ENCODE measurements at regions not wholly inside any gene's neighbourhood (a gene's known extent, or its start where the extent isn't known, plus 50 kb on each side); places are given as distances from the start of the nearest gene placed in this dataset.
A peak's percentile ranks its signal among the peaks of the same experiment; 100 is the strongest.
"Not testable (repeated sequence)": the region's sequence is repeated elsewhere in the genome, so short reads cannot be mapped to it uniquely, and the experiment has no call there.

DNA sequence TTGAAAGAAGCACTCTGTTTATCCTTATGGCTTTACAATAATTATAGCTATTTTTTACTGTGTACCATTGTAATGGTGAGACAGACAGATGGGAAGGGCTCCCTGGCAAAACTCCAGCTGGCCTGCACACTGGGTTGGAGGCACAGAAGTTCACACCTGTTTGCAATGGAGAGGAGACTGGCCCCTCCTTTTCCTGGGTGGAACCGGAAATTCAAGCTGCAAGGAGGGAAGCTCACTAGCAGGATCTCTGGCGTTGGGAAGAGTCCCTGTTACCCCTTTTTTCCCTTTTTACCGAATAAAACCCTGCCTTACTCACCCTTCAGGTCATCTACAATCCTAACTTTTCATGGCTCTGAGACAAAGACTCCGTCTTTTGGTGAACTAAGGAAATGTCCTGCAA is 100.3 kb upstream of the TFPI start:
- Mint-ChIP-seq H3K9me3 (ENCODE audit: unreplicated experiment) (no peaks in the 10 kb centered on the region), H3K27ac (ENCODE audit: unreplicated experiment) (no peak overlapping the region), H3K27me3 (ENCODE audit: unreplicated experiment) (no peaks in the 10 kb centered on the region), H3K4me1 (ENCODE audit: unreplicated experiment) (no peaks in the 10 kb centered on the region), H3K4me3 (ENCODE audit: unreplicated experiment) (no peak overlapping the region), H3K36me3 (ENCODE audit: unreplicated experiment) (no peaks in the 10 kb centered on the region)
- TF ChIP-seq, protein P1, sequence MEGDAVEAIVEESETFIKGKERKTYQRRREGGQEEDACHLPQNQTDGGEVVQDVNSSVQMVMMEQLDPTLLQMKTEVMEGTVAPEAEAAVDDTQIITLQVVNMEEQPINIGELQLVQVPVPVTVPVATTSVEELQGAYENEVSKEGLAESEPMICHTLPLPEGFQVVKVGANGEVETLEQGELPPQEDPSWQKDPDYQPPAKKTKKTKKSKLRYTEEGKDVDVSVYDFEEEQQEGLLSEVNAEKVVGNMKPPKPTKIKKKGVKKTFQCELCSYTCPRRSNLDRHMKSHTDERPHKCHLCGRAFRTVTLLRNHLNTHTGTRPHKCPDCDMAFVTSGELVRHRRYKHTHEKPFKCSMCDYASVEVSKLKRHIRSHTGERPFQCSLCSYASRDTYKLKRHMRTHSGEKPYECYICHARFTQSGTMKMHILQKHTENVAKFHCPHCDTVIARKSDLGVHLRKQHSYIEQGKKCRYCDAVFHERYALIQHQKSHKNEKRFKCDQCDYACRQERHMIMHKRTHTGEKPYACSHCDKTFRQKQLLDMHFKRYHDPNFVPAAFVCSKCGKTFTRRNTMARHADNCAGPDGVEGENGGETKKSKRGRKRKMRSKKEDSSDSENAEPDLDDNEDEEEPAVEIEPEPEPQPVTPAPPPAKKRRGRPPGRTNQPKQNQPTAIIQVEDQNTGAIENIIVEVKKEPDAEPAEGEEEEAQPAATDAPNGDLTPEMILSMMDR (IDR thresholded peaks at IDR 0.05) = no peak
- no peak for DNase-seq (ENCODE audit: extremely low spot score, unreplicated experiment)

DNA sequence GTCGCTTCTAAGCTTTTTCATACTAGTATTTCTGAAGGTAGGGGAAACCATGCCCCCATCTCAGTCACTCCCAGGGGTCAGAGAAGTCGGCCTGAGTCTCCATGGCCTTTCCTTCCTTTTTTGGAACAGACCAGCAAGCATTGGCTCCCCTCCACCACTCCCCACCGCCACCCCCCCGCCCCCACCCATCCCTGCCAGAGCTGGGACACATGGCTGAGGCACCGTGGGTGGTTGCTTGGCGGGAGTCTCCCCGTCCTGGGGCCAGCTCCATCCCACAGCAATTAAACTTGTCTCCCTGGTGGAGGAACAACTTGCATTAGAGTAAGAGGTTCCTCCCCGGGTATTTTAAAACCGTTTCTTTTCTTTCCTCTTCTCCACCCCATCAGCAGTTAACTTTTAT is 100.8 kb upstream of the TFPI start:
- Mint-ChIP-seq H3K27me3 (ENCODE audit: unreplicated experiment) (no peaks in the 10 kb centered on the region), H3K4me1 (ENCODE audit: unreplicated experiment) (no peaks in the 10 kb centered on the region)

DNA sequence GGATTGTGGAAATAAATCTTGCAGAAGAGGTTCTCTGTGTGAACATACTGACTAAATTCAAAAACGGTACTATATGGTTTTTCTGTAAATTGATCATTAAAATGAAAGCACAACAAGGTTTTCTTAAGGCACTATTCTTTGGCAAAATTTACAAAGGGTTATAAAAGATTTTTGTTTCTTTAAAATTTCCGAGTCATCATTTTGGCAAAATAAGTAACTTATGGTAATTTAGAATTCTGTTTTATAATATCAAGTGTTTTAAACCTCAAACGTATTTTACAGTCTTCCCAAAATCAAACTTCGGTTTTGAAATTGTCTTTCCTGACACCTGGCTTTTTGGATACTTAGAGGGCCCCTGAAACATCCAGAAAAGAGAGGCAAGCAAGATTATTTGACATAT is 101.9 kb upstream of the TFPI start:
- Mint-ChIP-seq H3K4me1 (ENCODE audit: unreplicated experiment) (no peaks in the 10 kb centered on the region), H3K36me3 (ENCODE audit: unreplicated experiment) (no peaks in the 10 kb centered on the region), H3K4me3 (ENCODE audit: unreplicated experiment) (no peak overlapping the region), H3K27ac (ENCODE audit: unreplicated experiment) (no peak overlapping the region), H3K9me3 (ENCODE audit: unreplicated experiment) (no peaks in the 10 kb centered on the region), H3K27me3 (ENCODE audit: unreplicated experiment) (no peaks in the 10 kb centered on the region)
- DNase-seq (ENCODE audit: extremely low spot score, unreplicated experiment) = no peak
- TF ChIP-seq, protein P1 (IDR thresholded peaks at IDR 0.05) = no peak

More for the DNA sequence above, 100.8 kb upstream of the TFPI start:
- Mint-ChIP-seq H3K9me3 (ENCODE audit: unreplicated experiment) (no peaks in the 10 kb centered on the region), H3K36me3 (ENCODE audit: unreplicated experiment) (no peaks in the 10 kb centered on the region), H3K27ac (ENCODE audit: unreplicated experiment) (no peak overlapping the region), H3K4me3 (ENCODE audit: unreplicated experiment) (no peak overlapping the region)
- no peak for DNase-seq (ENCODE audit: extremely low spot score, unreplicated experiment)
- TF ChIP-seq, protein P1 (IDR thresholded peaks at IDR 0.05) = no peak

DNA sequence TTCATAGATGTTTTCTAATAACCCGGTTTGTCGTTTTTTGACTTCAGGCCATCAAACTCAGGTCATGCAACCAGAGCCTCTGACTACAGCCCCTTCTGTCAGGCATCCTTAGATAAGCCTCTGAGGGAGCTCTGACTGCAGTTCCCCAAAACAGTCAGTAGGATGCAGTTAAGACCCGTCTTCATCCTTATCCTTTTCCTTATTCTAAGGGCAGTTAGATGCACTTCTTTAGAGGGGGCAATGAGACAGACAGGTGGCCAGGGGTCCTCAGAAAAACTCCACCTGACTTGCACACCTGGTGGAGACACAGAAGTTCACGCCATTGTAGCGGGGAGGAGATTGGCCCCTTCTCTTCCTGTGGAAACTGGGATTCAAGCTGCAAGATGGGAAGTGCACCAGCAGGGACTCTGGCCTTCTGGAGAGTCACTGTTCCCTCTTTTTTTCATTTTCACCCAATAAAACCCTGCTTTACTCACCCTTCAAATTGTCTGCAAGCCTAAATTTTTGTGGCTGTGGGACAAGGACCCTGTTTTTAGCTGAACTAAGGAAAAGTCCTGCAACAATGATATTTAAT is 104.8 kb upstream of the TFPI start:
- H3K27ac Mint-ChIP-seq (ENCODE audit: unreplicated experiment) = no peak overlapping the region
- H3K27me3 Mint-ChIP-seq (ENCODE audit: unreplicated experiment) = no peaks in the 10 kb centered on the region
- H3K4me1 Mint-ChIP-seq (ENCODE audit: unreplicated experiment) = no peaks in the 10 kb centered on the region
- no peak for DNase-seq (ENCODE audit: extremely low spot score, unreplicated experiment)
- H3K4me3 Mint-ChIP-seq (ENCODE audit: unreplicated experiment) = no peak overlapping the region
- TF ChIP-seq, protein P1 (IDR thresholded peaks at IDR 0.05) = peak; percentile 50
- no peaks in the 10 kb centered on the region for H3K9me3 Mint-ChIP-seq (ENCODE audit: unreplicated experiment)
- H3K36me3 Mint-ChIP-seq (ENCODE audit: unreplicated experiment) = no peaks in the 10 kb centered on the region

DNA sequence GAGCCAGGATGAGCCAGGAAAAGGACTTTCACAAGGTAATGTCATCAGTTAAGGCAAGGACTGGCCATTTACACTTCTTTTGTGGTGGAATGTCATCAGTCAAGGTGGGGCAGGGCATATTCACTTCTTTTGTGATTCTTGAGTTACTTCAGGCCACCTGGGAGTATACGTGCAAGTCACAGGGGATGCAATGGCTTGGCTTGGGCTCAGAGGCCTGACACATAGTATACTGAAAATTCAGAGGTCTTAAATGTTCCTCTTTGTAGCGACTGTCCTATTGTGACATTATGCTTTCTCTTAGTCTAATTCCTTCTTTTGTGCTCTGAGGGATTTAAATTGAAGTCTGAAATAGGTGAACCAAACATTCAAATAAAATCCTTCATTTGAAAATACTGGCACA is 121.8 kb upstream of the TFPI start:
- H3K27me3 Mint-ChIP-seq (ENCODE audit: unreplicated experiment) = peaks cover 11% of the 10 kb centered on the region
- not testable (repeated sequence) for H3K9me3 Mint-ChIP-seq (ENCODE audit: unreplicated experiment); H3K27ac Mint-ChIP-seq (ENCODE audit: unreplicated experiment); H3K36me3 Mint-ChIP-seq (ENCODE audit: unreplicated experiment); DNase-seq (ENCODE audit: extremely low spot score, unreplicated experiment); H3K4me1 Mint-ChIP-seq (ENCODE audit: unreplicated experiment); H3K4me3 Mint-ChIP-seq (ENCODE audit: unreplicated experiment)

DNA sequence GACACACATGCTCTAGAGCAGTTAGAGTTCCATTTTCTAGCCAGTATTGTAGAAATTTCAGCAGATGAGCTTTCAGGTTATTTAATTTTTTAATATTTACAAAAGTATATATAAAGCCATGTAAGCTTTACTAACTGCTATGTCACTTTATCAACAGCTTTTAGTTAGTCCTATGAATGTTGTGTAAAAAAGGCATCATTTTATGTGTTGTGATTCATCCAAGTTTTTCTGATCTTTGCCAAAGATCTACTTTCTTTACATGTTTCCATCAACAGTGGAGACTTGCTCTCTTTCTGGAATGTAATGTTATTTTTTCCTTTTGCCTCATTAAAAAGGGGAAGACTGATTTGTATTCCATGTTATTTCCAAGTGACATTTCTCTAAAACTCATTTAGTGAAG is 125.2 kb upstream of the TFPI start:
- Mint-ChIP-seq H3K4me3 (ENCODE audit: unreplicated experiment) (no peak overlapping the region), H3K36me3 (ENCODE audit: unreplicated experiment) (no peaks in the 10 kb centered on the region), H3K4me1 (ENCODE audit: unreplicated experiment) (peaks cover 13% of the 10 kb centered on the region), H3K9me3 (ENCODE audit: unreplicated experiment) (no peaks in the 10 kb centered on the region), H3K27ac (ENCODE audit: unreplicated experiment) (no peak overlapping the region), H3K27me3 (ENCODE audit: unreplicated experiment) (peaks cover 8% of the 10 kb centered on the region)
- TF ChIP-seq, protein P1 (IDR thresholded peaks at IDR 0.05) = no peak
- DNase-seq (ENCODE audit: extremely low spot score, unreplicated experiment) = no peak
